ENCODE measurements at regions not wholly inside any gene's neighbourhood (a gene's known extent, or its start where the extent isn't known, plus 50 kb on each side); places are given as distances from the start of the nearest gene placed in this dataset.
"Not testable (repeated sequence)": the region's sequence is repeated elsewhere in the genome, so short reads cannot be mapped to it uniquely, and the experiment has no call there.

DNA sequence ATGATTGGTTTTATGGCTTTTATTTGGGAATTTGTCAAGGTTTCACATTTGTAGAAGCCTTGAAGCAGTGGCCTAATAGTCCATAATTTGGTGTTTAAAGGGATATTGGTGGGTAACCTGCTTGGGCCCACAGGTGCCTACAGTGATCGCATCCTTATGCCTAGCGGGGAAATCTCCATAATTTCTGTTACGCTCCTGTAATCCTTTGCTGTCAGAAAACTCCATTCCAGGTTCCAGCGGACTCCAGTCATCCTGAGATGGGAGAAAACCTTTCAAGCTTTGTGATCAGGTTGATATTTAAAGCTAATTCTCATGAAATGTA, 257.0 kb upstream of the JADE1 start:
- in situ Hi-C loops (cut with MboI; ENCODE audit: low pct_unique_long_range_greater_than_20kb, low sequenced_read_pairs), result no loop called here
- DNase-seq, result no peak

GRCh38 chr4:128551280-128551679, 258.2 kb upstream of the JADE1 start:
- no peak for DNase-seq
- in situ Hi-C loops (cut with MboI; ENCODE audit: low pct_unique_long_range_greater_than_20kb, low sequenced_read_pairs), result no loop called here

GRCh38 chr4:128550060-128550459, 259.4 kb upstream of the JADE1 start:
- DNase-seq, result no peak
- in situ Hi-C loops (cut with MboI; ENCODE audit: low pct_unique_long_range_greater_than_20kb, low sequenced_read_pairs), result no loop called here

GRCh38 chr4:128549636-128550035, 259.9 kb upstream of the JADE1 start:
- in situ Hi-C loops (cut with MboI; ENCODE audit: low pct_unique_long_range_greater_than_20kb, low sequenced_read_pairs), result no loop called here
- DNase-seq, result no peak

DNA sequence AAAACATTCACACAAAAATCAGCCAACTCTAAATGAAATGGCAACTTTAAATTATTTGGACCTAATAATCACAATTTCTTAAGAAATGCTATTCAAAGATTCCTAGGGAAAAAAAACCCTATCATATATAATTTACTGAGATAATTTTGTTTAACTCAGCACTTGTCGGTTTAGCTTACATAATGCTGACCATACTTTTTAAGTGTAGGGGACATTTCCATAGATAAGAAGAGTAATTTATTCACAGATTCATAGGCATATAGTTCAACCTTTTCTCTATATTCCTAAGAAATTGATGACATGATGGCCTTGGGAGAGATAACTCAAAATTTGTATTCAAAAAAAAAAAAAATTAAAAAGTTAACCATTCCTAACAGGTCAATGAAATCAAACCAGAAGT, 260.8 kb upstream of the PGRMC2 start:
- no peak for DNase-seq
- in situ Hi-C loops (cut with MboI; ENCODE audit: low pct_unique_long_range_greater_than_20kb, low sequenced_read_pairs), result no loop called here

- in situ Hi-C loops (cut with MboI; ENCODE audit: low pct_unique_long_range_greater_than_20kb, low sequenced_read_pairs), result no loop called here
Observed at GRCh38 chr4:128544272-128544671, 256.7 kb upstream of the PGRMC2 start.

DNA sequence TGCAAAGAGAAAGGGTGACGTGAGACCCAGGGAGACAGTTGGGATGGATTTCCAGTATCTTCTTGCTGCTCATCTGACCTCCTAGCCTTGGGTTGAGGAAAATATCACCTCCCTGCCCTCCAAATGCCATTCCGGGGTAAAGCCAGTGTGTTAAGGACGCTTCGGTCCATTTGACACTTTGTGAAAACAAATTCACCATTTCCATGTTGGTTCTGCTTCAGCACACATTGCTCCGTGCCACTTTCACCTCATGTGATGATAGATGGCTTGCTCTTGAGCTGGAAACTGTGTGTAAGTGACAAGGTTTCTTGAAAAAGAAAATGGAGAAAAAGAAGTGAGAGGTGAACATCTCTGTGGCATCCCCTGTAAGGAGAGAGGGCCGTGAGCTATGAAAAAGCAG, 256.1 kb upstream of the PGRMC2 start:
- in situ Hi-C loops (cut with MboI; ENCODE audit: low pct_unique_long_range_greater_than_20kb, low sequenced_read_pairs), result no loop called here
- DNase-seq, result no peak

More at GRCh38 chr4:128544272-128544671, 256.7 kb upstream of the PGRMC2 start:
- DNase-seq, result no peak

DNA sequence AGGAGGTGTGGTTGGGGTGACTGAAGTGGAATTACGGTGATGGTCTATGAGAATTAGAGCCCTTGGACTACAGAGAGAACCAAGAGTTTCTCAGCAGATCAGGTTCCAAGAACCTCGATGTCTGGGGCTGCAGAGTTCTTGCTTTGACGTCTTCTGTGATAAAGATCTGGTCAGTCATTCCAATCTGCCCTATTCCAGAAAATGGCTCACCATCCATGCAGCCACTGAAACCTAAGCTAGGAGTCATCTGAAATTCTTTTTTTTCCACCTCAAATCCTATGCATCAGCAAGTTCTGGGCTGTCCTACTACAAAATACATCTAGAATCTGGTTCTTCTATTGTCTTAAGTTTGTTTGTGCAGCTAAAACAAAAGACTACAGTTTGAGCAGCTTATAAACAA, 254.4 kb upstream of the PGRMC2 start:
- DNase-seq, result no peak
- in situ Hi-C loops (cut with MboI; ENCODE audit: low pct_unique_long_range_greater_than_20kb, low sequenced_read_pairs), result no loop called here

DNA sequence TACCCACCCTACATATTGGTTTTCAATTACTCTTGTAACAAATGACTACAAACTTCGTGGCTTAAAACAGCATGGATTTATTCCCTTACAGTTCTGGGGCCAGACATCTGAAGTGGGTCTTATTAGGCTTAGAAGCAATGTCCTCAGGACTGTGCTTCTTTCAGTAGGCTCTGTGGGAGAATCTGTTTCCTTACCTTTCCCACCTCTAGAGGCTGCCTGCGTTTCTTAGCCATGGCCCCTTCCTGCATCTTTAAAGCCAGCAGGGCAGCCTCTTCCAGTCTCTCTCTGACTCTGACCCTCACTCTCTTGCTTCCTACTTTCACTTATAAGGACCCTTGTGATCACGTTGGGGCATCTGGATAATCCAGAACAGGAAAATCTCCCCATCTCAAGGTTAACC, 252.5 kb upstream of the PGRMC2 start:
- in situ Hi-C loops (cut with MboI; ENCODE audit: low pct_unique_long_range_greater_than_20kb, low sequenced_read_pairs), result no loop called here
- DNase-seq, result no peak

DNA sequence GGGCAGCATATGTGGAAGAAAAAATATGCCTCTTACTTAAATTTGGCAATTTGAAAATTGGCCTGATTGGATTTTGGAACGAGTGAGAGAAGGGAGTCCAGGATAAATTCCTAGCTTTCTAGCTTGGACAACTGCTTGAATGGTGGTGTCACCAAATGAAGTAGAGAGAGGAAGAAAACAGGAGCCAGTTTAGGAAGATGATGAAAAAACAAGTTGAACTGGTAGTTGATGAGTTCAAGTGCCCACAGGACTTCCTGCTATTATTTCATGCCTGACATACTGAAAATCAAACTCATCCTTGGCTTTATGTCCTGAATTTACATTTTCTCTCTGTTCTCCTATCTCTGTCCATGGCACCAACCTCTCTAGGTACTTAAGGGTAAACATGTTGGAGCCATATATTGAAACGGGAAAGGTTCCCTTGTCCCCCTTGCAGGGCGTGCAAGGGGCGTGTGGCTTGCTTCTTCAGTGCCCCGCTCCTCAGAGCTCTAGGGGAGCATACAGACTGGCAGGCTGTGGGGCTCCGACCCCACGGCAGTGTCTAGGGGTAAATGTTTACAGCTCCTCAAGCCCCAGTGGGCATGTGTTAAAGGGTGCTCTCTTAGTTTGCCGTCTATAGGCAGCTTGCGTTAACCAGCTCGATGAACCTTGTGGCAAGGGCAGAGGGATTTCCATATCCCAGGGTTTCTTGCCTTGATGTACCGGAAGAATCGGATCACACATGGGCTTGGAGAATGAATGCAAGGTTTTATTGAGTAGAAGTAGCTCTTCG, 250.7 kb upstream of the PGRMC2 start:
- in situ Hi-C loops (cut with MboI; ENCODE audit: low pct_unique_long_range_greater_than_20kb, low sequenced_read_pairs), result no loop called here
- DNase-seq, result no peak

GRCh38 chr4:128536746-128537145, 249.1 kb upstream of the PGRMC2 start:
- in situ Hi-C loops (cut with MboI; ENCODE audit: low pct_unique_long_range_greater_than_20kb, low sequenced_read_pairs), result no loop called here
- DNase-seq, result no peak

DNA sequence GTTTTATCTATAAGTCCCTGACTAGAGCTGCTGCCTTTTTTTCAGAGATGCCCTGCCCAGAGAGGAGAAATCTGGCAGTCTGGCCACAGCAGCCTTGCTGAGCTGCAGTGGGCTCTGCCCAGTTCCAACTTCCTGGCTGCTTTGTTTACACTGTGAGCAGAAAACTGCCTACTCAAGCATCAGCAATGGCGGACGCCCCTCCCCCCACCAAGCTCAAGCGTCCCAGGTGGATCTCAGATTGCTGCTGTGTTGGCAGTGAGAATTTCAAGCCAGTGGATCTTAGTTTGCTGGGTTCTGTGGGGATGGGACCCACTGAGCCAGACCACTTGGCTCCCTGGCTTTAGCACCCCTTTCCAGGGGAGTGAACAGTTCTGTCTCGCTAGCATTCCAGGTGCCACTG, 247.9 kb upstream of the PGRMC2 start:
- in situ Hi-C loops (cut with MboI; ENCODE audit: low pct_unique_long_range_greater_than_20kb, low sequenced_read_pairs); DNase-seq: not testable (repeated sequence)

DNA sequence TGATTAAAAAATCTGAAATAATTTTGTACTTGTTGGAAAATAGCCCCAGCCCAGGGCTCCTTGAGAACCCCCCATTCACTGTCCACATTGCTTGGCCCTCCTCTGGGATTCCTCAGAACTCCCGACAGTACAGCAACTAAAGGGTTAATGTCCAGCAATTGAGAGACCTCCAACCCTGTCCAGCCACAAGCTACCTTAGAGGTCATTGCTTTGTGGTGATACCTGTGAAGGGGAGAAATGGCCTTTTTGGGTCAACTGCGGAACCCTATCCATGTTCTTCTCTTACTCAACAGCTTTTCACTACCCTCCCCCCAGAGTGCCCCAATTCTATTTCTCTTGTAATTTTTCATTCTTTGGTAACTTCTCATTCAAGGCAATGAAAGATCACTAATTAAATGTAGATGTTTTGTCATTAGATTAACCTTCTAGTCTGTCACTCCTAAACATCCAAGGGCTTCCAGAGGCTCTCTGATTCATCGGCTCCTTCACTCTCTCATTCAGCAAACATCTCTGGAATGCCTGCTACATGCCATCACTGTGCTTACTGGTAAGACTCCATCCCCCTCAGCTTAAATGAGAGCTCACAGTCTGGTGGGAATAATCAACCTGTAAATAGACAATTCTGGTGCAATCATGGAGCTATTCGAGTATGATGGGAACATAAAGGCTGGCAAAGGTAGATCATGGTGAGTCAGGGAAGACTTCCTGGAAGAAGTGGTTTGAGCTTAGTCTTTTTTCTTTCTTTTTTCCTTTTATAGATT, 241.4 kb upstream of the PGRMC2 start:
- no peak for DNase-seq

DNA sequence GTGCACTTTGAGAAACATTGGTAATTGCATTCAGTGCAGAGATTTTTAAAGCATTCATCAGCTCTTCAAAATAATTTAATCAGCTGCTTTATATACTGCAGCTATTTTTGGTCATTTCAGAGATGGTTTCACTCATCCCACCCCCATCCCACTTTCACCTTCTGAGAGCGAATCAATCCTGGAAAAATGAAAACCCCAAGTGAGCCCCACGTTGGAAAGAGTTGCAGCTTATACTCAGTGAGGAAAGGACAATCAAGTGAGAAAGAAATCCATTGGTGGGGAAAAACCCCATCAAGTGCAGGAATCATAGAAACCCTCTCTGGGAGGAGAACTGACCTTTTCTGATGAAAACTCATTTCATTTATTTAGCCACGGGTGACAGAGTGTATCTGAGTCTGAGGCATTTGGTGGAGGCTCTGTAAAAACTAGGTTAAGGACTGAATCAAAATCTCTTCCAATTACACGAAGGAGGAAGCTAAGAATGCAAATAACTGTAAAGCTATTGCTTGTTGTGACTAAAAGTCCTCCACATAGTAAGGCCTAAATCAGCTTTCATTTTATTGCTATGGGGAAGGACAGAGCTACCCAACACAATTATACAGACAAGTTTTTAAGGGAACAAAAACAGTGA, 240.4 kb upstream of the PGRMC2 start:
- DNase-seq, result no peak
- in situ Hi-C loops (cut with MboI; ENCODE audit: low pct_unique_long_range_greater_than_20kb, low sequenced_read_pairs), result no loop called here

More for the DNA sequence above, 241.4 kb upstream of the PGRMC2 start:
- in situ Hi-C loops (cut with MboI; ENCODE audit: low pct_unique_long_range_greater_than_20kb, low sequenced_read_pairs), result no loop called here

DNA sequence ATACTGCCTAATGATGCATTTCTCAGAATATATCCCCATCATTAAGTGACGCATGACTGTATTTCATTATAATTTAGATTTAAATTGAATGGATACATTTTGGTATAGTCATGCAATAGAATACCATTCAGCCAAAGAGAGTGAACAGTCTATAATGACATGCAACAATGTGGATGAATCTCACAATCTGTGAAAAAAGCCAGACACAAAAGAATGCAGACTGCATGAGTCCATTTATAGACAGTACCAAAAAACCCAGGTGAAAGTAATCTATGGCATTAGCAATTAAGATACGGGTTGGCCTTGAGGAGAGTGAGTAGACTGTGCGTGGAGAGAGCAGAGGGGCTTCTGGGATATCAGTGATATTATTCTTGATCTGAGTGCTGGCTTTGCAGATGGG, 239.7 kb upstream of the PGRMC2 start:
- no peak for DNase-seq
- in situ Hi-C loops (cut with MboI; ENCODE audit: low pct_unique_long_range_greater_than_20kb, low sequenced_read_pairs), result no loop called here

- in situ Hi-C loops (cut with MboI; ENCODE audit: low pct_unique_long_range_greater_than_20kb, low sequenced_read_pairs), result no loop called here
- DNase-seq, result no peak
Observed at GRCh38 chr4:128525992-128526630, 238.5 kb upstream of the PGRMC2 start.

DNA sequence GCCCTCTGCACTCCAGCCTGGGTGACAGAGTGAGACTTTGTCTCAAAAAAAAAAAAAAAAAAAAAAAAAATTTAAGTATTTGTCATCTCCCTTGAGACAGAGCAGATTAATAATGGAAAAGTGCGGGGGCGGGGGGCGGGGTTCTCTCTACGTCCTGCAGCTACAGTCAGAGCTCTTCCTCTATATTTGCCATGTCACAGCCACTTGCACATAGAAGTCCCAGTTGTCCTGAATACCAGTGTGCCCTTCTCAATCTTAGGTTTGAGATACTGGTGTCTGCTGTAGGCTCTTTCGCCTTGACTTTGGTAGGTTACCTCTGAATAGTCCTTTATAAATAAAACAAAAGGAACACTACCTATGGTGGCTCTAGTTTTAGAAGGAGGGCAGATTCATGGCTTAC, 237.8 kb upstream of the PGRMC2 start:
- DNase-seq, result no peak
- in situ Hi-C loops (cut with MboI; ENCODE audit: low pct_unique_long_range_greater_than_20kb, low sequenced_read_pairs), result no loop called here

DNA sequence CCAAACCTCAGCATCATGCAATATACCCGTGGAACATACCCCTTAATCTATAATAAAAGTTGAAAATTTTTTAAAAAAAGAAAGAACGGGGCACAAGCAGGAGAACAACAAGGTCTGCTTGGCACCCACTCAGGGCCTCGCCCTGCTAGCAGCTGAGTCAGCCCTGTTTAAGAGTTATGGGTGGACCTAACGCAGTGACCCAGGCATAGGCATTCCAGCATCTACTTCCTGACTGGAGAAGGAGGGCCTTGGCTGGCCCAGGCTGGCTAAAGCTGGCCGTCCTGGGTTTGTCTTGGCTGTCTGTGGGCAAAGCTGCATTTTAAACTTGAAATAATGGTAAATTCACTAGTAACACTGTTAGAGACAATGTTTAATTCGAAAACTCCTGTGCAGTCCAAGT, 236.7 kb upstream of the PGRMC2 start:
- in situ Hi-C loops (cut with MboI; ENCODE audit: low pct_unique_long_range_greater_than_20kb, low sequenced_read_pairs), result no loop called here
- DNase-seq, result no peak

GRCh38 chr4:128521648-128522111, 234.1 kb upstream of the PGRMC2 start:
- in situ Hi-C loops (cut with MboI; ENCODE audit: low pct_unique_long_range_greater_than_20kb, low sequenced_read_pairs), result no loop called here
- DNase-seq, result no peak

DNA sequence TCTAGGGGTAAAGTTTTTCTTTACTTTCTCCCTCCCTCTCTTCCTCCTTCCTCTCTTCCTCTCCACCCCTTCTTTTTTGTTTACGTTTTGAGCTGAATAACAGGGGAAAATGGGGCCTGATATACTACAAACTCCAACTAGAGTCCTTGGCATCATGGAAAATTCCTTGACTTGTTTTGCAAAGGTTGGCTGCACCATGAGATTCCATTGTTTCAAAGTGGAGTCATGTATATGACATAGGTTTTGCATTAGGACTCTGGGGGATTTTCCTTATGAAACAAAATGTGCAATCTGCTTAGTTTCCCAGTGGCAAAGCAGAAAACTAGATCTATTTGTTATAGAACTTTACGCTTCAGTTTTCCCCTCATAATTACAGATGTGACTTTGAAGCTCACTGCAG, 233.5 kb upstream of the PGRMC2 start:
- in situ Hi-C loops (cut with MboI; ENCODE audit: low pct_unique_long_range_greater_than_20kb, low sequenced_read_pairs), result no loop called here
- no peak for DNase-seq
